WERI-Rb-1 (cell line): ENCODE measurements at regions not wholly inside any gene's neighbourhood (a gene's known extent, or its start where the extent isn't known, plus 50 kb on each side); places are given as distances from the start of the nearest gene placed in this dataset.
A peak's percentile ranks its signal among the peaks of the same experiment; 100 is the strongest.
"Not testable (repeated sequence)": the region's sequence is repeated elsewhere in the genome, so short reads cannot be mapped to it uniquely, and the experiment has no call there.

Experiments used
- DNase-seq: peaks from one replicate; pipeline ENCODE4 v3.0.0-alpha.2; 2020
- H3K27ac ChIP-seq: fragments of 250-450 bp; sonication (Bioruptor Pico); 2 replicates; pipeline ENCODE4 v1.5.1; 2020; ENCODE audit warnings: mild to moderate bottlenecking, moderate library complexity
- H3K27me3 ChIP-seq: fragments of 250-450 bp; sonication (Bioruptor Pico); 2 replicates; pipeline ENCODE4 v1.5.1; 2021; ENCODE audit warnings: mild to moderate bottlenecking, low read depth, moderate library complexity; ENCODE audit not compliant: insufficient read depth, severe bottlenecking
- H3K36me3 ChIP-seq: fragments of 250-450 bp; sonication (Bioruptor Pico); 2 replicates; pipeline ENCODE4 v1.5.1; 2020; ENCODE audit warnings: mild to moderate bottlenecking, moderate library complexity
- H3K4me3 ChIP-seq: 2 replicates; pipeline ENCODE4 v1.5.1; 2011; ENCODE audit warnings: low read depth, mild to moderate bottlenecking, control low read depth, low read length
- H3K9me3 ChIP-seq: fragments of 250-450 bp; sonication (Bioruptor Pico); 2 replicates; pipeline ENCODE4 v1.5.1; 2021; ENCODE audit warnings: mild to moderate bottlenecking, moderate library complexity; ENCODE audit not compliant: severe bottlenecking
- TF ChIP-seq, protein P1 (sequence below): IDR thresholded peaks from 2 replicates; pipeline ENCODE4 v1.5.1; 2011; ENCODE audit warnings: low read depth, mild to moderate bottlenecking, control low read depth, inconsistent platforms, low read length

DNA sequence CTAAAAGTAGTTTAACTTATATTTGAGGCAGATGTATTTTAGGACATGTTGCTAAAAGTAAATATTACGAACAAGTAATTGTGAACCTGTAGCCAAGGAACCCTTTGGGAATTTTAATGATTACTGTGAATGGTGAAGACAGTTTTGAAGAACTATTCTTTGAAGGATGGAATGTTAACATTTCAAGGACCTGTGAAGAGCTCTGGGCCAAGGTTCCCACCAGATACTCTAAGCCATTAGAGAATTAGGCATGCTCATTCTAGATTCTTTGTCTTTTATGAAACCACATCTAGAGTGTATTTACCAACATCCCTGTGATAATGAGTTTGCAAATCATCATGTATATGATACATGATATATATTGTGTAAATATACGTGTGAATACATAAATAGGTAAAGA is 99.8 kb downstream of the SEPTIN7 start:
- no peak overlapping the region for H3K4me3 ChIP-seq
- H3K27me3 ChIP-seq: no peaks in the 10 kb centered on the region
- DNase-seq: no peak
- peaks cover 9% of the 10 kb centered on the region for H3K36me3 ChIP-seq
- TF ChIP-seq, protein P1, sequence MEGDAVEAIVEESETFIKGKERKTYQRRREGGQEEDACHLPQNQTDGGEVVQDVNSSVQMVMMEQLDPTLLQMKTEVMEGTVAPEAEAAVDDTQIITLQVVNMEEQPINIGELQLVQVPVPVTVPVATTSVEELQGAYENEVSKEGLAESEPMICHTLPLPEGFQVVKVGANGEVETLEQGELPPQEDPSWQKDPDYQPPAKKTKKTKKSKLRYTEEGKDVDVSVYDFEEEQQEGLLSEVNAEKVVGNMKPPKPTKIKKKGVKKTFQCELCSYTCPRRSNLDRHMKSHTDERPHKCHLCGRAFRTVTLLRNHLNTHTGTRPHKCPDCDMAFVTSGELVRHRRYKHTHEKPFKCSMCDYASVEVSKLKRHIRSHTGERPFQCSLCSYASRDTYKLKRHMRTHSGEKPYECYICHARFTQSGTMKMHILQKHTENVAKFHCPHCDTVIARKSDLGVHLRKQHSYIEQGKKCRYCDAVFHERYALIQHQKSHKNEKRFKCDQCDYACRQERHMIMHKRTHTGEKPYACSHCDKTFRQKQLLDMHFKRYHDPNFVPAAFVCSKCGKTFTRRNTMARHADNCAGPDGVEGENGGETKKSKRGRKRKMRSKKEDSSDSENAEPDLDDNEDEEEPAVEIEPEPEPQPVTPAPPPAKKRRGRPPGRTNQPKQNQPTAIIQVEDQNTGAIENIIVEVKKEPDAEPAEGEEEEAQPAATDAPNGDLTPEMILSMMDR: no peak
- no peak overlapping the region for H3K27ac ChIP-seq
- H3K9me3 ChIP-seq: no peaks in the 10 kb centered on the region

DNA sequence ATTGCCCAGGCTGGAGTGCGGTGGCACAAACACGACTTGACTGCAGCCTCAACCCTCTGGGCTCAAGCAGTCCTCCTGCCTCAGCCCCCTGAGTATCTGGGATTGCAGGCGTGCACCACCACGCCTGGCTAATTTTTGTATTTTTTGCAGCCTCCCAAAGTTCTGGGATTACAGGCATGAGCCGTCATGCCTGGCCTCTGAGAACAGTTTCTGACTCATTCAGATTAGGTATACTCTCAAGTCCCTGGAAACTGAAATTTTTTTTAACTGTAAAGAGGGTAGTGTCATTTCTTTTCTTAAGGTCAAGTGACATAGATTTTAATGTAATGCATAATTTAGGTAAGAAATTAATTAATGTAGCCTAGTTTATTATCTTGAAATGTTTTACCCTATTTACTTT is 104.7 kb downstream of the SEPTIN7 start:
- Histone ChIP-seq H3K36me3 (no peaks in the 10 kb centered on the region), H3K9me3 (no peaks in the 10 kb centered on the region), H3K27me3 (no peaks in the 10 kb centered on the region), H3K4me3 (no peak overlapping the region), H3K27ac (no peak overlapping the region)
- TF ChIP-seq, protein P1: no peak
- DNase-seq: no peak

DNA sequence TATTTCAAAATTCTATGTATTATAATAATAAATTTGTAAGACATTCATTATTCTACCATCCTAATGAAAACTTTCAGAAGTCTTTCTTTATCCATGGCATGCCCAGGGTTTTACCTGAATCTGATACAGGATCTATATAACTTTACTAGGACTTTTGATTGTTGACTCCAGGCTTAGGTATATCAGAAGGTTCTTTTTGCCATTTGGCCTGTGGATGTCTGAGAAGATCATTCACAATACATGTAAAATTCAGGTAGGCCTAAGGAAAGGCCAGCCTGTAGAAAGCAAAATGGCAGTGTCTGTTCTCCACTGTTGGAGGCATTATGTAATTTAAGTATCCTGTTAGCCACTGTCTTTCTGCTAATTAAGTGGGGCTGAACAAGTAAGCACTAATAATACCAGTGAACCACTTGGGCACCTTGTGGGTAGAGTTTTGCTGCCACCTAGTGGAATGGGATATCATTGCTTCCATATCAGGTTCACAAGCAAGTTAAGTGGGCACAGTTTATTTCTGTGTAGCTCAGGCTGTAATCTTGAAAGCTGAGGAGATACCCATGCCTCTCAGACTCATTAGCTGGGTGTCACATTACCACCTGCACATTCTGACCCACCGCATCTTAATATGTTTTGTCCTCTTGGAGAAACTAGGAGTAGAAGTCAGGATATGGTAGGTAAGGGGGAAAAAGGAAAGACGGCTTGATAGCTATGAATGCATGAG is 105.5 kb downstream of the SEPTIN7 start:
- peak; percentile 65 for DNase-seq
- H3K9me3 ChIP-seq: no peaks in the 10 kb centered on the region
- H3K27ac ChIP-seq: no peak overlapping the region
- H3K36me3 ChIP-seq: no peaks in the 10 kb centered on the region
- no peaks in the 10 kb centered on the region for H3K27me3 ChIP-seq
- H3K4me3 ChIP-seq: no peak overlapping the region
- TF ChIP-seq, protein P1: peak; percentile 79

DNA sequence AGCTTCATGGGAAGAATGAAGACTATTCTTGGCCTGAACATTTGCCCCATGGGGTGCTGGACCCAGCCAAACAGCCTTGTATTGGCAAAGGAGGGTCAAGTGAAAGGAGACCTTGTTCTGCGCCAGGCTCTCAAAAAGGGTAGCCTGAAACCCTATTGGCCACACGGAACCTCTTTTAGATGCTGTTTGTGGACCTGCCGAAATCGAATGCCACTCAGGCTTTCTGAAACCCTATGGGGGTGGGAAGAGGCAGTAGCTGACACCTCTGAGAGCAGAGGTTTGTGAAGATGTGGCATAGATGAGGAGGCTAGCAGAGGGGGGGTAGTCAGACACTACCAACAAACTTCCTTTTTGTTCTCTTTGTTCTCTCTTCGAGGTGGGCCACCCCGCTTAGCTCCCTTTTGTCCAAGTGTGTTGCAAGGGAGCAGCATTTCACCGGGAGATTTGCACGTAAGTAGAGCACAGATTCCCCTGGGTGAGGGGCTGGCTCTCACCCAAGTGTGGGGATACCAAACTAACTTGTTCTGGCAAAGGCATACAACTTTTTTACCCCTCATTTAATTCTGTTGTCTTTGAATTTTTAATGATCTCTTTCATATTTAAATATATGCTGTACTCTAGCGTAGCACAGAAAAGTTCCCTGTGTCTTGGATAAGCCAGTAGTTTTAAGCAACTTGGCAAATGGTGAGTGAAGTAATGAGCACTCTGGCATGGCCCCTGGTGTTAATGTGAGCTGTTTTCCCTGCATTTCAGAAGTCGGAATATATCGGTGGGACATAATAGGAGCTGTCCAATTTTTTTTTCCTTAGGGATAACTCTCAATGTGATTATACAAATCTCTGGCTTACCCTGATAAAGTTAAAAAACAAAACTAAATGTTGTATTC is 107.7 kb downstream of the SEPTIN7 start:
- TF ChIP-seq, protein P1: no peak
- H3K36me3 ChIP-seq: no peaks in the 10 kb centered on the region
- no peaks in the 10 kb centered on the region for H3K9me3 ChIP-seq
- no peak for DNase-seq
- no peak overlapping the region for H3K4me3 ChIP-seq
- H3K27ac ChIP-seq: no peak overlapping the region
- no peaks in the 10 kb centered on the region for H3K27me3 ChIP-seq

DNA sequence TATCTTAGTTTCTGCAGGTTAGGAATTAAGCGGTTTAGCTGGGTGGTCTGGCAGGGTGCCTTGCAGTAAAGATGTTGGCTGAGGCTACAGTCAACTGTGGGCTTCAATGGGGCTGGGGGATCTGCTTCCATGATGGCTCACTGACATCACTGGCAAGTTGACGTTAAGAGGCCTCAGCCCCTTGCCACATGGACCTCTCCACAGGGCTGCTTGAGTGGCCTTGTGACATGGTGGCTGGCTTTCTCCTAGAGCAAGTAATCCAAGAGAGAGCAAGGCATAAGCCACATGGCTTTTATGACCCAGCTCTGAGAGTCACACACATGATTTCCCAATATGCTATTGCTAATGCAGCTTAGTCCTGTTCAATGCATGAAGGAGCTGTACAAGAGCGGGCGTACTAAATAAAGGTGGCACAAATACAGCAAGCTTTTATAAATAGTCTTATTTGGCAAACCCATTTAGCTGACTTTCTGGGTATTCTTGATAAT is 109.1 kb downstream of the SEPTIN7 start:
- Histone ChIP-seq H3K9me3 (no peaks in the 10 kb centered on the region), H3K27me3 (no peaks in the 10 kb centered on the region)
- DNase-seq: no peak

DNA sequence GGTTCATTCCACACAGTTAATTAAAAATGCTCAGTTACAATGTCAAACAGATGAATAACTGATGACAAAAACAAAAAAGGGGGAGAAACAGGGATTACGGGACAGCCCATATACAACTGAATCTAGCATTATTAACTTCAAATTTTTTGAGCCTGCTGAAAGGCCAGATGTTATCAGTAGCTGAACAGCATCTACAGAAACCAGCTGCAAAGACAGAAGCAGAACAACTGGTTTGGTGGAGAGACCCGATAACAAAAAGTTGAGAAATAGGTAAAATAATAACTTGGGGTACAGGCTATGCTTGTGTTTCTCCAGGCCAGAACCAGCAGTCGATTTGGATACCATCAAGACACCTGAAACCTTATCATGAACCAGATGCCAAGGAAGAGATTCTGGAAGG is 109.8 kb downstream of the SEPTIN7 start:
- not testable (repeated sequence) for H3K9me3 ChIP-seq, DNase-seq, H3K36me3 ChIP-seq, H3K4me3 ChIP-seq, H3K27me3 ChIP-seq, H3K27ac ChIP-seq

More for the DNA sequence above, 109.1 kb downstream of the SEPTIN7 start:
- no peak overlapping the region for H3K4me3 ChIP-seq
- H3K27ac ChIP-seq: no peak overlapping the region
- TF ChIP-seq, protein P1: no peak
- no peaks in the 10 kb centered on the region for H3K36me3 ChIP-seq

DNA sequence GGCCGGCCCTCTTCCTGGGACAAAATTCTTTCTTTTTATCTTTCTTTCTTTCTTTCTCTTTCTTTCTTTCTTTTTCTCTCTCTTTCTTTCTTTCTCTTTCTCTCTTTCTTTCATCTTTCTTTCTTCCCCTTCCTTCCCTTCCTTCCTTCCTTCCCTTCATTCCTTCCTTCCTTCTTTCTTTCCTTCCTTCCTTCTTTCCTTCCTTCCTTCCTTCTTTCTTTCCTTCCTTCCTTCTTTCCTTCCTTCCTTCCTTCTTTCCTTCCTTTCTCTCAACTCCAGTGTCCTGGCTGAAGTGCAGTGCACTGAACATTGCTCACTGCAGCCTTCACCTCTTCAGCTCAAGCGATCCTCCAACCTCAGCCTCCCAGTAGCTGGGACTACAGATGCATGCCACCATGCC is 112.5 kb downstream of the SEPTIN7 start:
- not testable (repeated sequence) for H3K9me3 ChIP-seq, H3K36me3 ChIP-seq, H3K27ac ChIP-seq, H3K27me3 ChIP-seq, DNase-seq, H3K4me3 ChIP-seq

DNA sequence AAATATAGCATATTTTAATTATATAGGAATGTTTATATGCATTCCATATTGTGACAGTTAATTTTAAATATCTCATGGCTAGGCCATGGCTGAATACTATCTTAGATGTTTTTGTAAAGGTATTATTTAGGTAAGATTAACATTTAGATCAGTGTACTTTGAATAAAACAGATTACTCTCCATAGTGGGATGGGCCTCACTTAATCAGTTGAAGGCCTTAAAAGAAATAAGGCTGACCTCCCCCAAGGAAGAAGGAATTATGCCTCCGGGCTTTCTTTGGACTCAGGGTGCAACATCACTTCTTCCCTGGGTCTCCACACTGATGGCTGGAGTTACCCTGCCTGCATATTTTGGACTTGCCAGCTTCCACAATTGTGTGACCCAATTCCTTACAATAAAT is 113.4 kb downstream of the SEPTIN7 start:
- not testable (repeated sequence) for H3K36me3 ChIP-seq, H3K27ac ChIP-seq, H3K27me3 ChIP-seq, H3K4me3 ChIP-seq, H3K9me3 ChIP-seq, DNase-seq
